Endodermal cell (in vitro differentiated cells): ENCODE measurements at regions not wholly inside any gene's neighbourhood (a gene's known extent, or its start where the extent isn't known, plus 50 kb on each side); places are given as distances from the start of the nearest gene placed in this dataset.

Experiments
- DNase-seq: peaks from one replicate; pipeline ENCODE4 v3.0.0-alpha.2; 2017
- H3K27ac ChIP-seq: 2 replicates; pipeline ENCODE4 v1.5.1; 2013; ENCODE audit warnings: mild to moderate bottlenecking, low read depth, low read length, moderate library complexity
- H3K27me3 ChIP-seq: 2 replicates; pipeline ENCODE4 v1.6.1; 2013; ENCODE audit warnings: mild to moderate bottlenecking, low read length, moderate library complexity; ENCODE audit not compliant: insufficient read depth, control insufficient read depth, poor library complexity, severe bottlenecking
- H3K36me3 ChIP-seq: 2 replicates; pipeline ENCODE4 v1.7.0; 2013; ENCODE audit warnings: mild to moderate bottlenecking, low read length, moderate library complexity; ENCODE audit not compliant: control insufficient read depth, insufficient read depth
- H3K4me1 ChIP-seq: one replicate; pipeline ENCODE4 v1.7.0; 2013; ENCODE audit warnings: low read length; ENCODE audit not compliant: control insufficient read depth, insufficient read depth
- H3K4me3 ChIP-seq: 2 replicates; pipeline ENCODE4 v1.5.1; 2013; ENCODE audit warnings: mild to moderate bottlenecking, low read length, moderate library complexity
- H3K9ac ChIP-seq: 2 replicates; pipeline ENCODE4 v1.6.1; 2013; ENCODE audit warnings: mild to moderate bottlenecking, low read length, moderate library complexity; ENCODE audit not compliant: poor library complexity, severe bottlenecking; ENCODE audit errors: extremely low read depth
- H3K9me3 ChIP-seq: 2 replicates; pipeline ENCODE4 v1.6.1; 2013; ENCODE audit warnings: mild to moderate bottlenecking, low read length, moderate library complexity; ENCODE audit not compliant: control insufficient read depth
- H3K27ac Mint-ChIP-seq: 2 replicates; pipeline ENCODE4 v1.8.0; 2020; ENCODE audit warnings: mixed read lengths
- H3K27me3 Mint-ChIP-seq: 2 replicates; pipeline ENCODE4 v1.8.0; 2021; ENCODE audit warnings: mild to moderate bottlenecking, mixed read lengths; ENCODE audit not compliant: insufficient read depth
- H3K36me3 Mint-ChIP-seq: 2 replicates; pipeline ENCODE4 v1.8.0; 2020; ENCODE audit warnings: low read depth, mixed read lengths
- H3K4me1 Mint-ChIP-seq: 2 replicates; pipeline ENCODE4 v1.8.0; 2020; ENCODE audit warnings: mixed read lengths
- H3K4me3 Mint-ChIP-seq: 2 replicates; pipeline ENCODE4 v1.8.0; 2020; ENCODE audit warnings: mild to moderate bottlenecking, moderate library complexity, mixed read lengths
- H3K9me3 Mint-ChIP-seq: 2 replicates; pipeline ENCODE4 v1.8.0; 2020; ENCODE audit warnings: mild to moderate bottlenecking, mixed read lengths
- whole genome bisulfite sequencing, 2 experiments: methylation state at CpG; one replicate each; pipeline versions ENCODE4 v1.1.5 to v1.1.7; 2013; ENCODE audit warnings: missing lambda C conversion rate in 2 of 2, mixed read lengths in 1 of 2; ENCODE audit not compliant: insufficient coverage in 1 of 2, insufficient read length in 1 of 2; 5-methylcytosine and 5-hydroxymethylcytosine counted together
- TF ChIP-seq, protein P1 (sequence below): fragments of 200-600 bp; sonication (generic); conservative IDR thresholded peaks from 2 replicates; pipeline ENCODE4 v1.5.0; 2021; ENCODE audit warnings: antibody characterized with exemption, mild to moderate bottlenecking

DNA sequence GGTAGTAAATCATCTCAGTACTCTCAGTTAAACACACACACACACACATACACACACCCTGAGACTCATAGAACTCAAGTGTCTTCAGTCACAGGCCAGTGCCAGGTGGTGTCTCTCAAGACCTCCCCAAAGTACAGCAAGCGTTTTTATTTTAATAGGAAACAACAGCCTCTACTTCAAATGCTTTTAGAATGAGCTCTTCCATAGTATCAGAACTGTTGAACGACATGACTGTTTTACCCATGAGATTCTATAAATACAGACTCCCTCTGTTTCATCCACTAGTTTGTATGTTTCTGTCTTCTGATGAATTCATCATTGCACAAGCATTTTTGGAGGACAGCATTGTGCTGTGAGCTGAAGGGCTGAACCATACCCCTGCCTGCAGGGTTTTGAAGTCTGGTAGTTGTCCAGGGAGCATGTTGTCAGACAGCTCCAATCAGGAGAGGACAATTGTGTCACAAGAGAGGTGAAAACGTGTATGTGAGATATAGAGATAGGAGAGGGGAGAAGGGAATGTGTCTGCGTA lies 201.0 kb upstream of the BCL6 start:
- Mint-ChIP-seq H3K4me3 (no peak overlapping the region), H3K27me3 (peaks cover 3% of the 10 kb centered on the region), H3K4me1 (peaks cover 5% of the 10 kb centered on the region), H3K27ac (no peak overlapping the region), H3K9me3 (no peaks in the 10 kb centered on the region), H3K36me3 (no peaks in the 10 kb centered on the region)
- H3K9me3 ChIP-seq: no peaks in the 10 kb centered on the region
- no peak overlapping the region for H3K27ac ChIP-seq
- TF ChIP-seq, protein P1, sequence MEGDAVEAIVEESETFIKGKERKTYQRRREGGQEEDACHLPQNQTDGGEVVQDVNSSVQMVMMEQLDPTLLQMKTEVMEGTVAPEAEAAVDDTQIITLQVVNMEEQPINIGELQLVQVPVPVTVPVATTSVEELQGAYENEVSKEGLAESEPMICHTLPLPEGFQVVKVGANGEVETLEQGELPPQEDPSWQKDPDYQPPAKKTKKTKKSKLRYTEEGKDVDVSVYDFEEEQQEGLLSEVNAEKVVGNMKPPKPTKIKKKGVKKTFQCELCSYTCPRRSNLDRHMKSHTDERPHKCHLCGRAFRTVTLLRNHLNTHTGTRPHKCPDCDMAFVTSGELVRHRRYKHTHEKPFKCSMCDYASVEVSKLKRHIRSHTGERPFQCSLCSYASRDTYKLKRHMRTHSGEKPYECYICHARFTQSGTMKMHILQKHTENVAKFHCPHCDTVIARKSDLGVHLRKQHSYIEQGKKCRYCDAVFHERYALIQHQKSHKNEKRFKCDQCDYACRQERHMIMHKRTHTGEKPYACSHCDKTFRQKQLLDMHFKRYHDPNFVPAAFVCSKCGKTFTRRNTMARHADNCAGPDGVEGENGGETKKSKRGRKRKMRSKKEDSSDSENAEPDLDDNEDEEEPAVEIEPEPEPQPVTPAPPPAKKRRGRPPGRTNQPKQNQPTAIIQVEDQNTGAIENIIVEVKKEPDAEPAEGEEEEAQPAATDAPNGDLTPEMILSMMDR: no peak
- 83 to 85% methylated on average over 4 of the region's 4 CpGs for WGBS, 2 experiments
- DNase-seq: no peak
- peaks cover 39% of the 10 kb centered on the region for H3K27me3 ChIP-seq
- no peaks in the 10 kb centered on the region for H3K36me3 ChIP-seq
- H3K4me1 ChIP-seq: no peaks in the 10 kb centered on the region
- H3K4me3 ChIP-seq: no peak overlapping the region
- H3K9ac ChIP-seq: no peak overlapping the region

DNA sequence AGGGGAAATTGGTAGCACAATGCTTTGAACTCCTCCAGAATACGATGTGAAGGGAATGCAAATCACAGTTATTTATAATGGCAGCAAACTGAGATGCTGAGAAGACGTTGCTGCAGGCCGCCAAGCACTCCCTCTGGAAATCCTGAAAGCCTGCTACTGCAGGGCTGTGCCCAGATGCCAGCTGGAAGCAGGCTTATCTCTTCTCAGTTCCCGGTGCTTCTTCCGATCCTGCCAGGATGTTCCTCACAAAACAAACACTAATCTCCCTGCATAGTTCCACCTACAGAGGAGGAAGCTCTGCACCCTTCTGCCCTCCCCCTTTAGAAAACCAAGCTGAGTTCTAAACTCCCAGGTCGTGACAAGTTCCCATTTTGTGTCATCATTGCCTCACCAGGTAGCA lies 201.7 kb upstream of the BCL6 start:
- no peaks in the 10 kb centered on the region for H3K36me3 Mint-ChIP-seq
- DNase-seq: no peak
- no peaks in the 10 kb centered on the region for H3K4me1 ChIP-seq
- no peak overlapping the region for H3K9ac ChIP-seq
- no peaks in the 10 kb centered on the region for H3K9me3 Mint-ChIP-seq
- H3K4me3 ChIP-seq: no peak overlapping the region
- peaks cover 36% of the 10 kb centered on the region for H3K27me3 ChIP-seq
- H3K4me3 Mint-ChIP-seq: no peak overlapping the region
- TF ChIP-seq, protein P1: no peak
- H3K9me3 ChIP-seq: no peaks in the 10 kb centered on the region
- peaks cover 3% of the 10 kb centered on the region for H3K27me3 Mint-ChIP-seq
- H3K27ac ChIP-seq: no peak overlapping the region
- peaks cover 5% of the 10 kb centered on the region for H3K4me1 Mint-ChIP-seq
- WGBS, 2 experiments: 88 to 91% methylated on average over 4 to 6 of the region's 6 CpGs
- no peak overlapping the region for H3K27ac Mint-ChIP-seq
- H3K36me3 ChIP-seq: no peaks in the 10 kb centered on the region

DNA sequence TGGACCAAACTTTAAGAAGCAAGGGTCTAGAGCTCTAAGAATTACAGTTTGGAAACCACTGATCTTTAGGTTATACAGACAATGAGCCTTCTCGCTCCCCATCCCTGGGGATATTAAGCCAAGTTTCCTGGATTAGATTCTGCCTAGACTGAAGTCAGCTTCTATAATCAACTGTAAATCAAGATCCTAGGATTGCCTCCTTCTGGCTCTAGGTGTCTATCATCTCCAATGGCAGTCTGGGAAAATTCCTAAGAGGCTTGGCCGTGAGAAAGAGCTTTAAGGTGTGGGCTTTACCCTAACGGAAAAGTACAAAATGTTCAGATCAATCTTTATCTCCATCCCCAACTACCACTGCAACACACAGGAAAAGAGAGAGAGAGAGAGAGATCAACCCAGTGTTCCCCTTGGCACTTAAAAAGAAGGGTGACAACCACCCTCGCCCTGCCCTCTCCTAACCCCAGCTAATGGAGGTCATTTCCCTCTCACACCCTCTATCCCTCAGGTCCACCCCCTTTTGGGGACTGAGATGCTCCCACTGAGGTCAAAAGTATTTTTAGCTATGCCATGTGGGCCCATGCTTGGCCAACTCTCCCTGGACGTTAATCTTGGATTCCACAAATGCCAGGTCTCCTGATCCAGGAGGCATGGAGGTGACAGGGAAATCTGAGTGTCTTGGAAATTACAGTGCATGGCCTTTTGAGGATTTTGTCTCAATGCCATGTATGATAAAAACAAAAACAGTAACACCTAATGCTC lies 202.8 kb upstream of the BCL6 start:
- Mint-ChIP-seq H3K27ac (no peak overlapping the region), H3K4me1 (peaks cover 4% of the 10 kb centered on the region), H3K9me3 (no peaks in the 10 kb centered on the region), H3K4me3 (no peak overlapping the region), H3K36me3 (no peaks in the 10 kb centered on the region), H3K27me3 (peaks cover 3% of the 10 kb centered on the region)
- TF ChIP-seq, protein P1: no peak
- no peak overlapping the region for H3K27ac ChIP-seq
- no peaks in the 10 kb centered on the region for H3K9me3 ChIP-seq
- WGBS, 2 experiments: 90% methylated on average over 2 to 5 of the region's 5 CpGs
- no peaks in the 10 kb centered on the region for H3K36me3 ChIP-seq
- no peak overlapping the region for H3K9ac ChIP-seq
- H3K4me1 ChIP-seq: no peaks in the 10 kb centered on the region
- no peak overlapping the region for H3K4me3 ChIP-seq
- H3K27me3 ChIP-seq: peaks cover 27% of the 10 kb centered on the region
- DNase-seq: no peak
